H1 (cell line): ENCODE measurements at regions not wholly inside any gene's neighbourhood (a gene's known extent, or its start where the extent isn't known, plus 50 kb on each side); places are given as distances from the start of the nearest gene placed in this dataset.

Experiments
- CTCF ChIA-PET: fragments of 300-600 bp; sonication (Branson Sonifier 250); formaldehyde crosslinking; loops from one replicate; lab custom pipeline; 2021; ENCODE audit not compliant: partially characterized antibody; lab: Charles Lee
- POLR2A ChIA-PET: fragments of 300-600 bp; sonication (Branson Sonifier 250); formaldehyde crosslinking; loops from one replicate; lab custom pipeline; 2021; ENCODE audit warnings: inconsistent platforms; ENCODE audit not compliant: partially characterized antibody; lab: Charles Lee
- DNase-seq, 2 experiments: peaks; one replicate each; pipeline versions ENCODE4 v3.0.0 to v3.0.0-alpha.2; 2010 to 2022; ENCODE audit warnings: low spot score in 2 of 2, low read depth in 1 of 2, mixed read lengths in 1 of 2
- FAIRE-seq: peaks from 2 replicates; lab custom pipeline; 2011; peaks lifted over from hg19 to GRCh38; lab: Jason Lieb, UNC
- H2AFZ ChIP-seq: 2 replicates; pipeline ENCODE4 v1.8.1; 2012; ENCODE audit warnings: low read length, inconsistent platforms
- H2AK5ac ChIP-seq: 2 replicates; pipeline ENCODE4 v1.6.1; 2013; ENCODE audit warnings: low read depth, low read length
- H2BK120ac ChIP-seq: replicated peaks from 2 replicates; pipeline ENCODE3; 2013; ENCODE audit warnings: low read depth, low read length, inconsistent platforms
- H2BK12ac ChIP-seq: 2 replicates; pipeline ENCODE4 v1.6.1; 2013; ENCODE audit warnings: low read depth, low read length
- H2BK15ac ChIP-seq: 2 replicates; pipeline ENCODE4 v1.6.1; 2013; ENCODE audit warnings: low read length
- H2BK20ac ChIP-seq: 2 replicates; pipeline ENCODE4 v1.6.1; 2013; ENCODE audit warnings: low read length
- H2BK5ac ChIP-seq: 2 replicates; pipeline ENCODE4 v1.6.1; 2013; ENCODE audit warnings: low read depth, low read length
- H3K14ac ChIP-seq: 2 replicates; pipeline ENCODE4 v1.6.1; 2013; ENCODE audit warnings: inconsistent platforms; ENCODE audit not compliant: insufficient read length
- H3K18ac ChIP-seq: 2 replicates; pipeline ENCODE4 v1.6.1; 2013; ENCODE audit warnings: low read length; ENCODE audit errors: extremely low read depth
- H3K23ac ChIP-seq: 2 replicates; pipeline ENCODE4 v1.6.1; 2013; ENCODE audit warnings: inconsistent platforms; ENCODE audit not compliant: insufficient read length
- H3K23me2 ChIP-seq: 2 replicates; pipeline ENCODE4 v1.6.1; 2013; ENCODE audit warnings: low read depth, low read length
- H3K27ac ChIP-seq: 2 replicates; pipeline ENCODE4 v1.6.1; 2011; ENCODE audit warnings: low read depth, low read length, inconsistent platforms
- H3K27me3 ChIP-seq, 4 experiments: replicated peaks in 1 of 4; 1 replicate in 1 of 4; 2 replicates in 3 of 4; pipeline versions ENCODE4 v1.6.1 to v1.8.1; 2011 to 2013; ENCODE audit warnings: low read length in 3 of 4, mild to moderate bottlenecking in 3 of 4, inconsistent platforms in 2 of 4, mixed read lengths in 2 of 4, moderate library complexity in 1 of 4; ENCODE audit not compliant: control insufficient read depth in 3 of 4, insufficient read depth in 3 of 4; ENCODE audit errors: extremely low read depth in 1 of 4
- H3K36me3 ChIP-seq, 4 experiments: 2 replicates each; pipeline versions ENCODE4 v1.6.1 to v1.8.1; 2011 to 2013; ENCODE audit warnings: mild to moderate bottlenecking in 4 of 4, low read length in 3 of 4, moderate library complexity in 2 of 4, control low read depth in 1 of 4, inconsistent platforms in 1 of 4; ENCODE audit not compliant: insufficient read depth in 4 of 4, control insufficient read depth in 2 of 4
- H3K4ac ChIP-seq: replicated peaks from 2 replicates; pipeline ENCODE3; 2013; ENCODE audit warnings: low read length, low read depth, mixed read lengths, inconsistent platforms; ENCODE audit not compliant: insufficient read length
- H3K4me1 ChIP-seq, 4 experiments: replicated peaks in 1 of 4; 1 replicate in 1 of 4; 2 replicates in 3 of 4; pipeline versions ENCODE4 v1.6.1 to v1.8.1; 2011 to 2013; ENCODE audit warnings: low read length in 3 of 4, inconsistent platforms in 2 of 4, mixed read lengths in 1 of 4; ENCODE audit not compliant: insufficient read depth in 4 of 4, control insufficient read depth in 3 of 4
- H3K4me2 ChIP-seq, 2 experiments: 2 replicates each; pipeline versions ENCODE4 v1.6.1 to v1.8.1; 2011 to 2013; ENCODE audit warnings: low read depth in 2 of 2, low read length in 2 of 2, control low read depth in 1 of 2, inconsistent platforms in 1 of 2, mild to moderate bottlenecking in 1 of 2; ENCODE audit not compliant: insufficient read depth in 1 of 2
- H3K4me3 ChIP-seq, 4 experiments: fragments of 200-600, 300-600 bp in 1 of 4; sonication (generic), shearing (Covaris generic), sonication (Bioruptor Twin) in 1 of 4; 2 replicates each; pipeline versions ENCODE4 v1.5.1 to v1.8.1; 2011 to 2016; ENCODE audit warnings: low read length in 4 of 4, low read depth in 3 of 4, control low read depth in 2 of 4, inconsistent platforms in 2 of 4, mild to moderate bottlenecking in 2 of 4, mixed read lengths in 1 of 4, moderate library complexity in 1 of 4; ENCODE audit not compliant: insufficient read depth in 2 of 4; ENCODE audit errors: extremely low read depth in 1 of 4
- H3K56ac ChIP-seq: replicated peaks from 2 replicates; pipeline ENCODE3; 2013; ENCODE audit warnings: low read depth, mild to moderate bottlenecking, mixed read lengths, low read length, inconsistent platforms; ENCODE audit not compliant: insufficient read length
- H3K79me1 ChIP-seq: 2 replicates; pipeline ENCODE4 v1.6.1; 2013; ENCODE audit warnings: low read depth, low read length, control low read depth
- H3K79me2 ChIP-seq, 2 experiments: 2 replicates each; pipeline versions ENCODE4 v1.6.1 to v1.8.1; 2012 to 2013; ENCODE audit warnings: low read length in 2 of 2, mild to moderate bottlenecking in 2 of 2, inconsistent platforms in 1 of 2; ENCODE audit not compliant: insufficient read depth in 2 of 2, control insufficient read depth in 1 of 2
- H3K9ac ChIP-seq, 4 experiments: replicated peaks in 1 of 4; 1 replicate in 1 of 4; 2 replicates in 3 of 4; pipeline versions ENCODE4 v1.6.1 to v1.8.1; 2011 to 2013; ENCODE audit warnings: low read depth in 3 of 4, low read length in 3 of 4, control low read depth in 2 of 4, mild to moderate bottlenecking in 2 of 4, moderate library complexity in 2 of 4, inconsistent platforms in 1 of 4; ENCODE audit errors: extremely low read depth in 1 of 4
- H3K9me3 ChIP-seq, 2 experiments: 2 replicates each; pipeline versions ENCODE4 v1.6.1 to v1.8.1; 2012 to 2013; ENCODE audit warnings: mild to moderate bottlenecking in 2 of 2, moderate library complexity in 2 of 2, control low read depth in 1 of 2, inconsistent platforms in 1 of 2, low read depth in 1 of 2, low read length in 1 of 2, mixed read lengths in 1 of 2; ENCODE audit not compliant: insufficient read depth in 2 of 2
- H4K20me1 ChIP-seq, 2 experiments: replicated peaks in 1 of 2; 2 replicates each; pipeline versions ENCODE3 to v1.8.1; 2011 to 2013; ENCODE audit warnings: inconsistent platforms in 2 of 2, low read length in 2 of 2, mild to moderate bottlenecking in 1 of 2; ENCODE audit not compliant: insufficient read depth in 2 of 2, control insufficient read depth in 1 of 2
- H4K5ac ChIP-seq: 2 replicates; pipeline ENCODE4 v1.6.1; 2013; ENCODE audit warnings: low read length, low read depth, mixed read lengths, inconsistent platforms; ENCODE audit not compliant: insufficient read length
- H4K8ac ChIP-seq: 2 replicates; pipeline ENCODE4 v1.8.0; 2013; ENCODE audit warnings: mild to moderate bottlenecking, moderate library complexity, low read length, inconsistent platforms; ENCODE audit not compliant: insufficient read depth; ENCODE audit errors: extremely low read depth
- H4K91ac ChIP-seq: replicated peaks from 2 replicates; pipeline ENCODE3; 2013; ENCODE audit warnings: low read length, mixed read lengths, inconsistent platforms; ENCODE audit not compliant: insufficient read length
- BRCA1 ChIP-seq: IDR thresholded peaks from 2 replicates; pipeline ENCODE4 v1.6.1; 2012; ENCODE audit warnings: low read depth, low read length, improper control_type of control experiment
- EGR1 ChIP-seq: IDR thresholded peaks from 2 replicates; pipeline ENCODE4 v1.6.1; 2011; ENCODE audit warnings: low read depth, low read length, borderline replicate concordance
- FOSL1 ChIP-seq: IDR thresholded peaks from 2 replicates; pipeline ENCODE4 v1.6.1; 2011; ENCODE audit warnings: mild to moderate bottlenecking, low read depth, low read length, moderate library complexity; ENCODE audit not compliant: insufficient read depth
- HDAC6 ChIP-seq: IDR thresholded peaks from one replicate; pipeline ENCODE4 v1.7.1; 2012; ENCODE audit warnings: low read depth, mild to moderate bottlenecking, inconsistent platforms, low read length, moderate library complexity
- KDM1A ChIP-seq: fragments of 200-600, 300-600 bp; sonication (generic); IDR thresholded peaks from 2 replicates; pipeline ENCODE4 v1.7.1; 2016; ENCODE audit warnings: mild to moderate bottlenecking, low read length, borderline replicate concordance
- POLR2AphosphoS5 ChIP-seq: IDR thresholded peaks from 2 replicates; pipeline ENCODE4 v1.6.1; 2011; ENCODE audit warnings: low read depth, low read length
- SIRT6 ChIP-seq: IDR thresholded peaks from one replicate; pipeline ENCODE4 v1.7.1; 2012; ENCODE audit warnings: low read length, inconsistent platforms
- SP1 ChIP-seq: IDR thresholded peaks from 2 replicates; pipeline ENCODE4 v1.6.1; 2011; ENCODE audit warnings: low read depth, low read length
- WGBS, 2 experiments: shearing (Covaris generic) in 1 of 2; methylation state at CpG; one replicate each; pipeline versions ENCODE4 v1.1.6 to v1.1.7; 2013 to 2015; ENCODE audit warnings: low lambda C conversion rate in 2 of 2, mixed read lengths in 2 of 2, inconsistent platforms in 1 of 2, low coverage in 1 of 2, missing lambda C conversion rate in 1 of 2; ENCODE audit not compliant: insufficient replicate concordance in 2 of 2, insufficient coverage in 1 of 2, insufficient read length in 1 of 2; ENCODE audit errors: extremely low coverage in 1 of 2, missing lambda C conversion rate in 1 of 2; 5-methylcytosine and 5-hydroxymethylcytosine counted together

DNA sequence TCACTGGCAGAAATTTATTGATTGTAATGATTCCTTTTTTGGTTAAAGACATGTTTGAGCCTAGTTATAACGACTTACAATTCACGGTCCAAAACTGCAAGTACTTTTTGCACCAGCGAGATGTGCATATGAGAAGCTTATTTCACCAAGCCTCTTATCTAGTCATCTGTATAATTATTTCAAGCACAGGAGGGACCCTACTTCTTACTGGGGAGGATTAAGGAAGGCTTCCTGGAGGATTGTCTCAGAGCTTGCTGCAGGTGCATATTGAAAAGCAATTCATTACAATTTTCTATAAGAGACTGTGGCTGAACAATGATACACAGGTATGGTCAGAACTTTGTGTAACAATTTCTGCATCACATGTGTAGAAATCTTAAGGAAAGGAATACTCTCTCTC lies 152.9 kb downstream of the CAND1 start:
- Histone ChIP-seq H2BK15ac (no peak overlapping the region), H3K4ac (no peak overlapping the region), H4K91ac (no peak overlapping the region), H3K4me1 (peaks cover 0 to 14% (median 10%) of the 10 kb centered on the region in 4 experiments; a peak in 4 of 7 replicates), H4K5ac (no peak overlapping the region), H3K23ac (no peak overlapping the region), H3K14ac (no peak overlapping the region), H3K23me2 (no peaks in the 10 kb centered on the region), H2BK5ac (no peak overlapping the region), H3K27ac (no peak overlapping the region), H3K79me1 (no peaks in the 10 kb centered on the region), H2BK20ac (no peak overlapping the region), H3K36me3 (no peaks in the 10 kb centered on the region), H2BK120ac (no peak overlapping the region), H3K9ac (no peak overlapping the region), H3K4me3 (no peak overlapping the region), H2AFZ (no peak overlapping the region), H2AK5ac (no peak overlapping the region), H4K20me1 (no peaks in the 10 kb centered on the region), H3K79me2 (no peaks in the 10 kb centered on the region), H2BK12ac (no peak overlapping the region), H4K8ac (no peak overlapping the region), H3K27me3 (no peaks in the 10 kb centered on the region), H3K56ac (no peak overlapping the region), H3K9me3 (no peaks in the 10 kb centered on the region), H3K18ac (no peak overlapping the region), H3K4me2 (no peak overlapping the region)
- no peak for TF ChIP-seq FOSL1
- TF ChIP-seq SIRT6, result no peak
- TF ChIP-seq SP1, result no peak
- TF ChIP-seq HDAC6, result no peak
- TF ChIP-seq EGR1, result no peak
- no peak for TF ChIP-seq POLR2AphosphoS5
- TF ChIP-seq KDM1A, result no peak
- TF ChIP-seq BRCA1, result no peak
- FAIRE-seq (no peak), DNase-seq (no peak)
- POLR2A ChIA-PET, result no interaction called here
- WGBS, 2 experiments, result 100% methylated on average over 3 of the region's 3 CpGs; no CpG with 5 or more reads in 1 of the 2 experiments
- CTCF ChIA-PET, result interaction anchor here (1.1 to 3.8 kb wide), 5 partner anchors 8 to 66 kb away, joined by 3 to 10 read pairs (median 6); no protein-coding TSS in a partner anchor
